HEK293T (cell line): ENCODE measurements at regions not wholly inside any gene's neighbourhood (a gene's known extent, or its start where the extent isn't known, plus 50 kb on each side); places are given as distances from the start of the nearest gene placed in this dataset.

ENCODE experiments used
- CTCF ChIA-PET: fragments of 350-600 bp; formaldehyde crosslinking; extraction: SDS; loops from one replicate; lab custom pipeline; 2021; ENCODE audit warnings: antibody characterized with exemption, inconsistent platforms; lab: Yijun Ruan, JAX
- POLR2A ChIA-PET: fragments of 350-600 bp; formaldehyde crosslinking; extraction: SDS; loops from one replicate; lab custom pipeline; 2020; ENCODE audit warnings: antibody characterized with exemption, inconsistent platforms; lab: Yijun Ruan, JAX
- DNase-seq: peaks from one replicate; pipeline ENCODE4 v3.0.0; 2012; ENCODE audit warnings: mixed read lengths; ENCODE audit errors: extremely low spot score
- ARNT ChIP-seq: fragments of 450-650 bp; IDR thresholded peaks from 2 replicates; pipeline ENCODE4 v1.6.1; 2017; ENCODE audit warnings: mild to moderate bottlenecking
- BHLHE40 ChIP-seq: fragments of 450-650 bp; IDR thresholded peaks from 2 replicates; pipeline ENCODE4 v1.6.1; 2016; ENCODE audit warnings: mild to moderate bottlenecking, moderate library complexity, borderline replicate concordance
- CTBP1 ChIP-seq: fragments of 450-650 bp; IDR thresholded peaks from 2 replicates; pipeline ENCODE4 v1.6.1; 2016; ENCODE audit warnings: borderline replicate concordance
- ELF4 ChIP-seq: fragments of 450-650 bp; IDR thresholded peaks from 2 replicates; pipeline ENCODE4 v1.6.1; 2017; ENCODE audit warnings: antibody characterized with exemption
- FOXA1 ChIP-seq: fragments of 450-650 bp; IDR thresholded peaks from 2 replicates; pipeline ENCODE4 v1.6.1; 2016; ENCODE audit warnings: mild to moderate bottlenecking
- FOXK2 ChIP-seq: fragments of 450-650 bp; IDR thresholded peaks from 2 replicates; pipeline ENCODE4 v1.6.1; 2016; ENCODE audit warnings: mild to moderate bottlenecking
- FOXM1 ChIP-seq: fragments of 450-650 bp; IDR thresholded peaks from 2 replicates; pipeline ENCODE4 v1.6.1; 2017; ENCODE audit warnings: mild to moderate bottlenecking, borderline replicate concordance
- HDGF ChIP-seq: fragments of 450-650 bp; IDR thresholded peaks from 2 replicates; pipeline ENCODE4 v1.6.1; 2017; ENCODE audit warnings: antibody characterized with exemption, borderline replicate concordance
- L3MBTL2 ChIP-seq: fragments of 450-650 bp; conservative IDR thresholded peaks from 2 replicates; pipeline ENCODE4 v1.6.1; 2016; ENCODE audit warnings: mild to moderate bottlenecking
- LEF1 ChIP-seq: fragments of 450-650 bp; IDR thresholded peaks from 2 replicates; pipeline ENCODE4 v1.6.1; 2017; ENCODE audit warnings: mild to moderate bottlenecking, borderline replicate concordance
- NFRKB ChIP-seq: fragments of 450-650 bp; IDR thresholded peaks from 2 replicates; pipeline ENCODE4 v1.6.1; 2016; ENCODE audit warnings: mild to moderate bottlenecking, moderate library complexity
- SP1 ChIP-seq: fragments of 450-650 bp; IDR thresholded peaks from 2 replicates; pipeline ENCODE4 v1.6.1; 2017
- SUZ12 ChIP-seq: fragments of 450-650 bp; IDR thresholded peaks from 2 replicates; pipeline ENCODE4 v1.6.1; 2016; ENCODE audit warnings: mild to moderate bottlenecking
- TARDBP ChIP-seq: fragments of 450-650 bp; IDR thresholded peaks from 2 replicates; pipeline ENCODE4 v1.6.1; 2016
- ZNF384 ChIP-seq: fragments of 450-650 bp; IDR thresholded peaks from 2 replicates; pipeline ENCODE4 v1.6.1; 2016
- TF ChIP-seq, protein P1 (sequence below): fragments of 450-650 bp; IDR thresholded peaks from 2 replicates; pipeline ENCODE4 v1.6.1; 2016

DNA sequence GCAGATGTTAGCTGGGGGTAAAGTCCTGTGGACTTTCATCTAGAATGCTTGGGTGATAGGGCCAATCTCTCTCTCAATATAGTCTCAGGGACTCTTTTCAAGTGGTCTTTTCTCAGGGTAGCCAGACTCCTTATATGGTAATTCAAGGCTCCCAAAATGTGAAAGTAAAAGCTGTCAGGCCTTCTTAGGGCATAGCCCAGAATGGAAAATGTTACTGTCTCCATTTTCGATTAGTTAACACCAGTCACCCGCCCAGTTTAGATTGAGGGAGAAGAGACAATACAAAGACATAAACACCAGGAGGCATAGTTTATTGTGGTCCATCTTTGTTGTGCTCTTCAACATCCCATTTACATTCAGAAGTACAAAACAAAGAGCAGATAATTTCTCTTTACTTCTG is 295.8 kb downstream of the EPHA7 start:
- TF ChIP-seq FOXM1 (no peak), ZNF384 (no peak), NFRKB (no peak), ARNT (no peak), SP1 (no peak), BHLHE40 (no peak), TARDBP (no peak), L3MBTL2 (no peak), LEF1 (no peak), CTBP1 (no peak), FOXA1 (no peak)
- TF ChIP-seq, protein P1, sequence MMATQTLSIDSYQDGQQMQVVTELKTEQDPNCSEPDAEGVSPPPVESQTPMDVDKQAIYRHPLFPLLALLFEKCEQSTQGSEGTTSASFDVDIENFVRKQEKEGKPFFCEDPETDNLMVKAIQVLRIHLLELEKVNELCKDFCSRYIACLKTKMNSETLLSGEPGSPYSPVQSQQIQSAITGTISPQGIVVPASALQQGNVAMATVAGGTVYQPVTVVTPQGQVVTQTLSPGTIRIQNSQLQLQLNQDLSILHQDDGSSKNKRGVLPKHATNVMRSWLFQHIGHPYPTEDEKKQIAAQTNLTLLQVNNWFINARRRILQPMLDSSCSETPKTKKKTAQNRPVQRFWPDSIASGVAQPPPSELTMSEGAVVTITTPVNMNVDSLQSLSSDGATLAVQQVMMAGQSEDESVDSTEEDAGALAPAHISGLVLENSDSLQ = no peak
- ChIA-PET CTCF (no interaction called here), POLR2A (no interaction called here)
- no peak for DNase-seq

DNA sequence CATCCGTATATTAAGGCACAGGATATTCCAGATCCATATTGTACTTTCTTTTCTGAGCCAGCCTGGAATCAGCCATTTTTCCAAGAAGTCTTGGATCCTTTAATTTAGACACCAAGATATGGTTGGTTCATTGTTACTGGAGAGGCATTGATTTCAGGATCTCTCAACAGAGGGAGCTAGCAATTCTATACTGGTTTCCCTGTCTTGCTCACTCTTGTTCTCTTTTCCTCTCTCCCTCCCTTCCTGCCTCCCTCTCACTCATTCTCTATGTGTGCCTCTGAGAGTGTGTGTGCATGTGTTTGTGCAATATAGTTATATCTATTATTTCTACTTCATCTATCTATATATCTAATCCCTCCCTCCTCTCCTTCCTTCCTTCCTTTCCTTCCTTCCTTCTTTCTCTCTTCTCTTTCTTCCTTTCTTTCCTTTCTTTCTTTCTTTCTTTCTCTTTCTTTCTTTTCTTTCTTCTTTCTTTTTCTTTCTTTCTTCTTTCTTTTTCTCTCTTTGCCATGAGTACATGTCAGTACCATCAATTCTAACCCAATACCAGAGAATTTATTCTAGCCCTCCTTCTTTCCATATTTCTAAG is 299.1 kb downstream of the EPHA7 start:
- CTCF ChIA-PET = interaction anchor here (0.5 to 1.0 kb wide), 4 partner anchors 9 to 303 kb away, joined by 3 read pairs; no protein-coding TSS in a partner anchor
- no peak for TF ChIP-seq CTBP1
- no peak for TF ChIP-seq NFRKB
- TF ChIP-seq SP1 = no peak
- no peak for TF ChIP-seq FOXA1
- TF ChIP-seq, protein P1 = no peak
- no peak for TF ChIP-seq LEF1
- no peak for TF ChIP-seq L3MBTL2
- no peak for TF ChIP-seq ELF4
- no peak for TF ChIP-seq FOXK2
- TF ChIP-seq ARNT = no peak
- TF ChIP-seq HDGF = no peak
- TF ChIP-seq TARDBP = no peak
- TF ChIP-seq SUZ12 = no peak
- no peak for TF ChIP-seq BHLHE40
- no peak for TF ChIP-seq ZNF384
- POLR2A ChIA-PET = no interaction called here

DNA sequence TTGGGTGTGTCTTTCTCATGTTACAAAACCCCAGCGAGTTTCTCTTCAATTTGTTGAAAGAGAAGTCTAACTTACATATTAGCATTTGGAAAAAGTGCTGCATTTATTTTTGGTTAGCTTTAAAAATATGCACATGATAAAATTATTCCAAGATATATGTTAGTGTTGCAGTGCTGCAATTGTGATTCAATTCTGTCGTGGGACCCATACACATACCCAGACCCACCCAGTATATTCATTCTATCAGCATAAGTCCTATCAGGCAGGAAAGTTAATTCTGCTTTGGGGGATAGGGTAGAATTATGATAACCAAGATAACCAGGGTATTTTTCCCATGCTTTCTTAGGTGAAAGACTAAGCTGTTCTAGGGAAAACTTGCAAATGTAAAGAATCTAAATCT is 313.5 kb downstream of the EPHA7 start:
- POLR2A ChIA-PET = no interaction called here
- no peak for DNase-seq
- CTCF ChIA-PET = interaction anchor here (0.8 kb wide), 1 partner anchor 103 kb away, joined by 3 read pairs; no protein-coding TSS in a partner anchor
- TF ChIP-seq FOXK2 (no peak), SUZ12 (no peak), CTBP1 (no peak), HDGF (no peak), FOXA1 (no peak), TARDBP (no peak), L3MBTL2 (no peak), ELF4 (no peak), FOXM1 (no peak), ARNT (no peak), ZNF384 (no peak), NFRKB (no peak), SP1 (no peak), LEF1 (no peak), BHLHE40 (no peak)
- TF ChIP-seq, protein P1 = no peak

More for the DNA sequence above, 299.1 kb downstream of the EPHA7 start:
- no peak for DNase-seq

DNA sequence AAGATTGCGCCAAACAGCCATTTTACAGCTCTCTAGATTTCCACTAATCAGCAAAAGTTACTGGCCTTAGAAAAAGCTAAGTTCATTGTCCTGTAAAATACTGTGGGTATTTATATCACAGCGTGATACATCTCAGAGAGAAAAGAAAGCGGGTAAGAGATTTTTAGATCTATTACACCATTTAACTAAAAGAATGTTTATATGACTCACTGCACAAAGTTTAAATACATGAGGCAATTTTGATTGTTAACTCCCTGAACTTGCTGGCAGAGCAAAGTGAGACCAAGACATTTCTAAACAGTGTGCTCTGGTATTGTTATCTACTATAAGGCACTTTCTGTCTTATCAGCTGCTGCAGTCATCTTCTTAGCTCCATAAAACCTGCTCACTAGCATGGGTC is 314.3 kb downstream of the EPHA7 start:
- peak; percentile 21 for DNase-seq
- POLR2A ChIA-PET = interaction anchor here (1.8 kb wide), 1 partner anchor 315 kb away, joined by 5 read pairs; the partner anchor contains the start of gene EPHA7
- TF ChIP-seq, protein P1 = no peak
- peak; percentile 60; the same call in 1 of the 2 replicates for TF ChIP-seq CTBP1
- CTCF ChIA-PET = interaction anchor here (0.8 kb wide), 1 partner anchor 104 kb away, joined by 3 read pairs; no protein-coding TSS in a partner anchor

DNA sequence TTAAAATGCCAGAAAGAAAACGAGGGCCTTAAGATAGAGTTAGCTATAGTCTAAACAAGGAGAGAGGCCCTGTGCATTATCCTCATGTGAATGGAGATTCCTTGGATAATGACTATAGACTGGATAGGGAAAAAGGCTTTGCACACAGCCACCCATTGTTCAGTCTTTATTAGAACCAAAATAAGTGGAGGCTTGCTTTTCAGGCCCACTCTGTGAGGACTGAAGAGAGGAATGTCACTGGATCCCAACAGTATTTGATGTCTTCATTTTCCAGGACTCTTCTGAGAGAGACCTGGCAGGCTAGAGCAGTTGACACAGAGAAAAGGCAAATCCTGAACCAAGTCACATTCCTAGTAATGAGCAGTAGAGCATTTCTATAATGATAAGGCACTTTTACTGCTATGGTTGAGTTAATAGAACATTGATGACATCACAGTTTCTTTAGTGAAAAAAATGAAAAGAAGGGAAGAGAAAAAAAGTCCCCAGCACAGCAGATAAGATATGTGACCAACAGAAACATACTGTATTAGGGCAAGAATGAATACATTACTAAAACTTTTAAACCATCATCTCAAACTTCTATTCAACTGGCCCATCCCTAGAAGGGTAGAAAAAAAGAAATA is 315.1 kb downstream of the EPHA7 start:
- ChIA-PET CTCF (no interaction called here), POLR2A (interaction anchor here (1.8 kb wide), 1 partner anchor 315 kb away, joined by 5 read pairs; the partner anchor contains the start of gene EPHA7)
- TF ChIP-seq ZNF384 (peak; percentile 66; the same call in 1 of the 2 replicates), FOXM1 (no peak), ARNT (no peak)
- TF ChIP-seq, protein P1 = peak; percentile 72
- DNase-seq = peak; percentile 13
